GM18517 (cell line): ENCODE measurements at regions not wholly inside any gene's neighbourhood (a gene's known extent, or its start where the extent isn't known, plus 50 kb on each side); places are given as distances from the start of the nearest gene placed in this dataset.

Experiments
- ATAC-seq: cut with Tn5 transposase; IDR thresholded peaks from one replicate; pipeline ENCODE4 v1.9.1; 2021; ENCODE audit warnings: mild to moderate bottlenecking, moderate library complexity; ENCODE audit not compliant: unreplicated experiment

DNA sequence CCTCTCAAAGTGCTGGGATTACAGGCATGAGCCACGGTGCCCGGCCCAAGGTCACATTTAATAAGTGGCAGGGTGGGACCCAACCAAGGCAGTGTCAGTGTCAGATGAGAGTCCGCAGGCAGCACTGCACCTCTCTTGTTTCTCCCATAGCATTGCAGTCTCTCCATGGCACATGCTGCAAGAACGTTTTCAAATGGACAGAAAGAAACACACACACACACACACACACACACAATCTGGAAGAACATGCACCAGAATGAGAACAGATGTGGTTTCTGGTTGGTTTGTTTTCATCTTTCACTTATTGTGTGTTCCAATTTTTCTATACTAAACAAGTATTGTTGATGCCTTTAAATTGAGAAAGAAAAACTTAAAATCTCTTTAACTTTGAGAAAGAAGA is 126.5 kb downstream of the SYF2 start:
- ATAC-seq, result no peak

DNA sequence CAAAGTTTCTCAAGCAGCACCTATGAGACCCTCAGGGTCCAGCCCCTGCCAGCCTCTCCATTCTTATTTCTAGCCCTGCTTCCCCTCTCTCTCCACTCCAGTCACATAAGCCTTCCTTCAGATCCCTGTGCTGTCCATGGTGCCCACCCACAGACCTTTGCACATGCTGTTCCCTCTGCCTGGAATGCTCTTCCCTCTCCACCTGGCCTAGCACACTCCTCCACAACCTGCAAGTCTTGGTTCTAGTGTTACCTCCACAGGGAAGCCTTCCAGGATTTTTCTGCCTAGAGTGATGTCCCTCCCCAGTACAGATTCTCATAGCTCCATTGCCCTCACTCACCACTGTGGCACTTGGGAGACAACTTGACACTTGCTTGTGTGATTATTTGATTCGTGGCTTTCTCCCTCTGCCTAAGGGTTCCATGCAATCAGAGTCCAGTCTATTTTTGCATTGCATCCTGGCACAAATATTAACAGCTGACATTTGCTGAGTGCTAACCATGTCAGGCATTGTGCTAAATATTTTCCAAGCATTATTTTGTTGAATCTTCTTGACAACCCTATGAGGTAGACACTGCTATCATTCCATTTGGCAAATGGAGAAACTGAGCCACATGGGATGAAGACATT is 127.3 kb downstream of the SYF2 start:
- ATAC-seq, result no peak

DNA sequence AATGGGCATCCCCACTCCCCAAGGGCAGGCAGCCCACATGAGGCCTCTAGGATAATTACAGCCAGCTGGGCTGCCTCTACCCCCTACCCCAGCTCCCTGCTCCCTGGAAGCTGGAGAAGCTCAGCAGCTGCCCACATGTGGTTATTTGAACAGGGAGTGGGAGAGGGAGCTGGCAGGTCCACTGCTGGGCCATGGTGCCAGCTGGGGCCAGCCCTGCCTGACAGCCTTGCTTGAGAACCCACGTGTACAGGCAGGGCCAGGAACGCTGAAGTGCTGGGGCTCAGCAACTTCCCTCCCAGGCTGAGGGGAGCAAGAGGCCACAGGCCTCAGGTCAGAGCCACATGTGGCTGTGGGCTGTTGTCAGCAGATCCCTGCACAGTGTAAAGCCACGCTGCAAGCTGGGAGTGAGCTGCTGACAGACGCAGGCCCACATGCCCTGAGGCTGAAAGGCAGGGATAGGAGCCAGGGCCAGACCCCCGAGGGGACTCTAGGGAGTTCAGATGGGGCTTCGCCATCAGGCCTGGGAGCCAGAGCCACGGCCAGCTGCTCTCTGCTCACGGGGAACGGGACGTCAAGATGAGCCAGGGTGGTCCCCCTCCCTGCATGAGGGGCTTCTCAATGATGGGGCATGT is 129.0 kb downstream of the SYF2 start:
- ATAC-seq, result no peak

DNA sequence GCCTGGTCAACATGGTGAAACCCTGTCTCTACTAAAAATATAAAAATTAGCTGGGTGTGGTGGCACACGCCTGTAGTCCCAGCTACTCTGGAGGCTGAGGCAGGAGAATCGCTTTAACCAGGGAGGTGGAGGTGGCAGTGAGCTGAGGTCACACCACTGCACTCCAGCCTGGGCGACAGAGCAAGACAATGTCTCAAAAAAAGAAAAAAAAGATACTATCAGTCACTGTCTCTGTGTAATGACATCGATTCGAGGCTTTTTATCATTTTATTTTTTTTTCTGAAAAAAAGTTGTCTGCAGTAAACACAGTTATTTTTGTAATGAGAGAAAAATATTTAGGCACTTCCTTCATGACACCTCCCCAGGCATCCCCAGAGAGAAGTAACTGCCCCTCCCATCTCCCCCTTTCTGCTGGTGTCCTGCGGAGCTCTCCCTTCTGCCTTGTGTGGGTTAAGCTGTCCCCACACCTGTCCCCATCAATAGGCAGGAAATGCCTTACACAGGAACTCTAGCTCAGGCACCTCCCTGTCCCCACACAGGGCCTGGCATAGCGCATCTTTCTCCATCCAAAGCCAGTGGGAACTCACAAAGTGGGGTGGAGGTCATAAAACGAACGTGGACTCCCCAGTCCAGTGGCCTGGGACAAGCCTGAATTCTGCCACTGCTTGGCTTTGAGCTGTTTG is 132.0 kb downstream of the SYF2 start:
- ATAC-seq, result no peak

DNA sequence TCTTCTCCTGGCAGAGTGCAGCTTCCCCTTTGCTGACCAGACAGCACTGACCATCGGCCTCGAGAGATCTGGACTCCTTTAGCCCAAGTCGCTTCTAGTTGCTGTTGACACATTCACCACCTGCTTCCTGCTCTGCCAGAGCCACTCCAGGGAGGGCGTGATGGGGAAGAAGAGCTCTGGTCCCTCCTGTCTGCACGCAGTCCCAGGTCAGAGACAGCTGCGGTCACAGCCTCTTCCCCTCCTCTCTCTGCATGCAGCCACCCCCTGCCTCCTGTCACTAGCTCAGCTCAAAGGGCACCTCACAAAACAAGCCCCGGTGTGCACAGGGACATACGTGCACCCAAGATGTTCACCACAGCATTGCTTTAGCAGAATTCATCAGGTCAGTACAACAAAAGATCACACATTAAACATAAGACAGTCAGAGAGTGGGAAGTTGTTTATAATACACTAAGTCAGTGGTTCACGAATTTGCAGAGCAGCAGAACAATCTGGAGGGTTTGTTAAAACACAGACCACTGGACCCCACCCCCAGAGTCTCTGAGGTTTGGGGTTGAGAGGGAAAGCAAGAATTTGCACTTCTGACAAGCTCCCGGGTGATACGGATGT is 132.9 kb downstream of the SYF2 start:
- ATAC-seq, result no peak

DNA sequence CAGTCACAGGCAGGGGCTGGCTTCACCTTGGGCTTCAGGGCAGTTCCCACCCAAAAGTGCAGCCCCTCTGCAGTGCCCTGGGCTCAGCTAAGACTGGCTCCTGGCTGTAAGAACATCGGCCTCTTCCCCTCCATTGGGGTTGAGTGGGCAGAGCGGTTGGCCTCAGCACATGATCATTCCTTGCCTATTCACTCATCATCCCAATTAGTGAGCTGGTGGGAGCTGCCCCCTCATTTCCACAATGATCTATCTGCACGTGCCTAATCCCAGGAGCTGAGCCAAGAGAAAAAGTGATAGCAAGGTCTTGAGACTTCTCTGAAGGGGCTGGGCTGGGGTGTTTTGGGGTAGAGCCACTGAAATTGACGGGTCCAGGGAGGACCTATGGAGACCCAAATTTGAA is 133.6 kb downstream of the SYF2 start:
- ATAC-seq, result no peak

DNA sequence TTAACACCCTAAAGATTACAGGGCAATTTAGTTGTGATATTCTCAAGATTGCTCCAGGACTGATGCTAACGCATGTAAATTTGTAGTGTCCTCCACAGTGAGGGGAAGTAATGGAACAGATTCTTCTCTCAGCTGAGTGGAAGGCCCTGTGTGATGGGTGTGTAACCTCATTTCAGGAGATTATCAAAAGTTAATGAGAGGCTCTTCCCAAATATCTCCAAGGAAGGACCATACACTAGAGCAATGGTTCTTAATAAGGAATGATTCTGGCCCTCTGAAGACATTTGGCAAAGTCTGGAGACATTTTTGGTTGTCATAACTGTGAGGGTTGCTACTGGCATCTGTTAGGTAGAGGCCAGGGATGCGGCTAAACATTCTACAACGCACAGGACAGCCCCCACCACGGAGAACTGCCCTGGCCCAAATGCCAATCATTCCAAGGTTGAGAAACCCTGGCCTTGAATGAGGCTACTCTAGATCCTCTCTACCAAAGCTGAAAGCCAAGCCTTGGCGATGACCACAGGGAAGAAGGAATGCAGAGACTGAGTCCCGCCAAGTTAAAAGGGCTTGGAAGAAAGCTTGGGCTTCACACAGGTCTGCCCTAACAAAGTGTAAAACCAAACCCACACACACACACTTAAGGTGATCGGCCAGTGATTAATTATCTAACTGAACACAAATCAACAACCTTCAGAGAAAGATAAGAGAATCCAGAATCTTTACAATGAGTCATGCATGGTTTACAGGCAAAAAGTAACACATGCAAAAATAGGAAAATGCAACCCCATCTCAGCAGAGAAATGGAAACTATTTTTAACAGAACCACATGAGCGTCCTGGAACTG is 135.8 kb downstream of the SYF2 start:
- no peak for ATAC-seq

DNA sequence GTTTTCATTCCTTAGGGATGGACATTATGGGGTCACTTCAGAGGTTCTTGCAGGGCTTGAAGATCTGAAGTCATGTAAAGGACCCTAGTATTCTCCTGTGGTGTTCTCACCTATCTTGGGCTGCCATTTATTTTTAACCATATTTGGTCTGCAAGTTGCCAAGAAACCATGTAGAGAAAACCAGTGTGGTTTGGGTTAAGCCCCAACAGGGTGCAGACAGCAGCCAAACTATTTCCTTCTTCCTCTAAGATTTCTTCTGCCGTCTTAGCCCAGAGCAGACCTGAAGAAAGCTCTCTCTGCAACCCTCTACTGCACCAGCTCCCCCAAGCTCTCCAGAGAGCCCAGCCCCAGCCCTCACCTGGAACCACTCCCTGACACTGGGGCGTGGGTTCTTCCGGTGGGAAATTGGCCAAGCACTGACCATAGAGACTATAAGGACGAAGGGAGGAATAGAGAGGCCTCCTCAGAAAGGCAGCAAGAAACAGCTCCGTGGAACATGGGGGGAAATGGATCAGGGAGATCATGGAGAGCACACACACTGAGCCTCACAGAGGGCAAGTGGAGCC is 136.6 kb downstream of the SYF2 start:
- ATAC-seq, result no peak

DNA sequence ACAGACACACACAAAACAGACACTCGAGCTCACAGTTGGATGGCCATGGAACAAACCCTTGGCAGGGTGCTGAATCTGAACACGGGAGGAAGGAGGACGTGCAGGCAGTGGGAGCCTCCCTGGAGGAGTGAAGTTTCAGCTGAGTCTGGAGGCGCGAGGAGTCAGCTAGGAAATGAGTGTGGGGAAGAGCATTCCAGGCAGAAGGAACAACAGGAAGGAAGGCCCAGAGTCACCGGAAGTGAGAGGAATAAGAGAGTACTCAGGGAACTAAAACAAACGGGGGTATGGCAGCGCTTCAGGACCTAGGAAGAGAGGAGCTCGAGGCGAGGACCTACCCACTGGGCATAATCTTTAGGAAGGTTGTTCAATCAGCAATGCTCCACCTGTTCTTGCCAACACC is 137.3 kb downstream of the SYF2 start:
- ATAC-seq, result no peak

DNA sequence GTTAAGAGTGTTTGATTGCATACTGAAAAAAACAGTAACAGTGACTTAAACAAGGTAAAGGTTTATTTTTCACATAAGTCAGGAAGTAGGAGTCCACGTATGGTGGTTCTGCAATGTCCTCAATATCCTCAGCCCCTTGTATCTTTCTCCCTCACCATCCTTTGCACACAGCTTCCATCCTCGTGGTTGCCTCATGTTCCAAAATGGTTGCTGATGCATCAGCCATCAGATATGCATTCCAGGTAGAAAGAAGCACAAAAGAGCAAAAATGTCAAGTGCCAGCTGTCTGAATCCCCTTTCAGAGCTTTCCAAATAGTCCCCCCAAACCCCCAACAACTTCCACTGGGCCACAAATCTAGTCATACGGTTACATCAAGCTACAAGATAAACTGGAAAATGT is 138.1 kb downstream of the SYF2 start:
- ATAC-seq, result no peak

DNA sequence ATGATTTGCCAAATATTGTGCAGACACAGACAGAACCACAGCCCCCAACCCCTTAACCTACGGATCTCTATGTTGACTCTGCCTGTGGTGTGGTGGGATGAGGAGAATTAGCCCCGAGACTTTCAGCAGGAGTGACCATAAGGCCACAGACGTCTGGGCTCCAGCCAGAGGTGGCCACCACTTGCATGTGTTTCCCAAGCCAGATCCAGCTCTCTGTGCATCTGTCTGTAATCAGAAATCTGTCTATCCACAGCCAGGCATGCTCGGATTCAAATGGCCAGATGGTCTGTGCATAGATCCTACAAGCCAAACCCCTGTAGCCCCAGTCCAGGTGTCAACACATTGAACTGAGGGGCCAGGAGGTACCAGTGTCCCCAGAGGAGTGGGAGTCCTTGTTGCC is 140.6 kb downstream of the SYF2 start:
- ATAC-seq, result no peak

DNA sequence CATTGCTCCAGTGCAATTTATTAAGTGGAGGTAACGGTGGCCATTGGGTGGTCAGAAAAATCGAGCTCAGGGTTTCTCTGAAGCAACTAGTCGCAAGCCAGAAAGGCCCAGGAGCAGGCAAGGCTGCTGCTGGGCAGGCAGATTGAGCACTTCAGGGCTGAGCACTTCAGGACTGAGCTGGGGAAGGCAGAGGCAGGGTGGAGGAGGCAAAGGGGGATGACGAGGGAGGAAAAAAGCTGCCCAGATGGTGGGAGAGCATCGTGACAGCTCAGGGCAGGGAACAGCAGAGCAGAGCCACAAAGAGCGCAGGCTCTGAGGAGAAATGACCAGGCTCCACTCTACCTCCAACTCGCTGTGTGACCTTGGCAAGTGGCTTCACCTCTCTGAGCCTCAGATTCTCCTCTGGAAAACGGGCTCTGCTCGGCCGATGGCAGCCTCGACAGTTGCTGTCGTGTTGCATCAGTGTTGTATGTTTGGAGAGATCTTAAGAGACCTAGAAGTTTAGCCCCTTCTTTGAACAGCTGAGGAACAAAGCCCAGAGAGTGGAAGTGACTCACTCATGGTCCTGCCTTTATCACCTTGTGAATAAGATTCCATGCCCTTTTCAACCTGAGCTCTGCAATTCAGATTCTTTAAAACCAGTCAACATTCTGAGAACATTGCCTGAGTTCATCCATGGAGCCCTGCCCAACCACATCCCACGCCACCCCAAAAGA is 141.4 kb downstream of the SYF2 start:
- ATAC-seq, result no peak

DNA sequence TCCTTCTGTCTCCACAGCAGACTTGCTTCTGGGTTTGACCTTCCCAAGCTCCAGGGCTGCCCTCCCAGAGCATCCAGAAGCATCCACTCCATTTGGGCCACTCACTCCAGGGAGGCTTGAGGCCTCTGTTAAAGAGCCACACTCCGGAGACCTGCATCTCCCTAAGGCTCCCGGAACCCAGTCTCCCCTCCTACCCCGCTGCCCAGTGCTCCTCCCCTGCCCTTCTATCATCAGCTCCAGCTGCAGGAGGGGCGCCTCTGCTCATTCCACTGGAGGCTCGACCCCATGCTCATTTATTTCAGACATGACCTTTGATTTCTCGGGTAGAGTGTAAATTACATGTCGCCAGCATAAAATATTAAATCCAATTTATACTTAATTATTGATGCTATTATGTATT is 142.5 kb downstream of the SYF2 start:
- no peak for ATAC-seq

DNA sequence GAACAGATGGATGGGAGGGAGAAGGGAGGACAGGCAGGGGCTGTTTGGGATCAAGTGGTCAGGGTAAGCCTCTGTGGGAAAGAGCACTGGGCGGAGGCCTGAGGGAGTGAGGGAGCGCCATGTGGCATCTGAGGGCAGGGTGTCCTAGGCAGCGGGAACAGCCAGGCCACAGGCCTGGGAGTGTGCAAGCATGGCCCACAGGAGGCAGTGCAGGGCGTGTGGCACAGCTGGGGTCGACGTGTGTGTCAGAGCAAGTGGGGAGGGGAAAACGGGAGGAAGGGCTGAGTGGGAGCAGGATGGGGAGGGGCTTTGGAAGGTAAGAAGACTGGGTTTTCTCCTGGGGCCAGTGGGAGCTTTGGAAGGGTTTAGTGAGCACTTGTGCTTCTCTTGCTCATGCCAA is 143.4 kb downstream of the SYF2 start:
- no peak for ATAC-seq

DNA sequence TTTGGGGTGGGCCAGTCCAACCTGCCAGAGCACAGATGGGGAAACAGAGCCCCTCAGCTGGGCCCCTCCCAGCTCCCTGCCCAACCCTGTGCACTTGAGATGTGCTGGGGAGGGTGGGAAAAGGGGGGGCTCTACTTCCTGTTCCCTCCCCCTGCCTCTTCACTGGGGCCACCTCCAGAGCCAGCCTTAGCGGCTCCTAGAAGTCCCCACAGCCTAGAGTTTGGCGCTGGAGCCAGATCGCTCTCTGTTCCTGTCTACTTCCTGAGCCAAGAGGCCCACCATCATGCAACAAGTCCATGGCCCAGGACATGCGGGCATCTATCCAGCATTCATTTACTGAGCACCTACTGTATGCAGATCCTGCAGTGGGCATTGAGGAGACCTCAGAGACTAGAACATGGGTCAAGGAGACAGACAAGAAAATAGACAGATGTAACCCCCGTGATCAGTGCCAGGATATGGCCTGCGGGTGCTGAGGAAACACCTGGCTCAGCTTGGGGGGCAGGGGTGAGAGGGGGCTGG is 144.1 kb downstream of the SYF2 start:
- ATAC-seq, result no peak

DNA sequence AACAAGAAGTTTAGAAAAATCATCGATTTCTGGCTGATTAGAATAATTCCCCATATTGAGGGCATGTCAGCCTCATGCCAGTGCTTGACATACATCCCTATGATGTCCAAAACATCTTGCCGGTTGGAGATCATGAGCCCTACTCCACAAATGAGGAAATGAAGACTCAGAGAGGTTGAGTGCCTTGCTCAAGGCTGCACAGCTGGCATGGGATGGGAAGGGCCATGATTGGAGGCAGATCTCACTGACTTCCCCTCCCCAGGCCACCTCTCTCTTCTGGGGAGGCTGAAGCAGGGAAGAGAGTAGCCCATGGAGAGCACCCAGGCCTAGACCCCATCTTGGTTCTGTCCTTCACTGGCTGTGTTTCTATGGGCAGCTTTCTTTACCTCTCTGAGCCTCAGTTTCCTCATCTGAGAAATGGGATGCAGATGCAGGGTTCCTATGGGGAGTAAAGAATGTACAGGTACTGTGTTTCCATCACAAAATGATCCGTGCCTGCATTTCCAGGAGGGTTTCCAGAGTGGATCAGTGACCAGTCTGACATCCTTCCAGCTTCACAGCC is 145.7 kb downstream of the SYF2 start:
- ATAC-seq, result no peak

DNA sequence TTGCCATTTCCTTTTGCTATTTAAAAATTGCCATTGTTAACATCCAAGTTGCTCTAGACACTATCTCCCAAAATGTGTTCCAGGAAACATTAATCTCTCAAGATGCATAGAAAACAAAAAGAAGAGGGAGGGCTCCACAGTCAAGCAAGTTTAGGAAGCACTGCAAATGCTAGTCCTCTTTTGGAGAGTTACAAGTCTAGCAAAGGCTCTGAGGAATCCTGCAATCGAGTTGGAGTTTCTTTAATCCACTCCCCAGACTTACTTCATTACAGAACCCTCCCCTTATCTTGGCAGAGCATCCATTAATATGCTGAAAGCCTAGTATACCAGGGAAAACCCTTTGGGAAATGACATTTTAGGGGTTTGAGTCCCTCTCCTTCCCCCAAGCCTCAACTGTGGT is 147.9 kb downstream of the SYF2 start:
- no peak for ATAC-seq

DNA sequence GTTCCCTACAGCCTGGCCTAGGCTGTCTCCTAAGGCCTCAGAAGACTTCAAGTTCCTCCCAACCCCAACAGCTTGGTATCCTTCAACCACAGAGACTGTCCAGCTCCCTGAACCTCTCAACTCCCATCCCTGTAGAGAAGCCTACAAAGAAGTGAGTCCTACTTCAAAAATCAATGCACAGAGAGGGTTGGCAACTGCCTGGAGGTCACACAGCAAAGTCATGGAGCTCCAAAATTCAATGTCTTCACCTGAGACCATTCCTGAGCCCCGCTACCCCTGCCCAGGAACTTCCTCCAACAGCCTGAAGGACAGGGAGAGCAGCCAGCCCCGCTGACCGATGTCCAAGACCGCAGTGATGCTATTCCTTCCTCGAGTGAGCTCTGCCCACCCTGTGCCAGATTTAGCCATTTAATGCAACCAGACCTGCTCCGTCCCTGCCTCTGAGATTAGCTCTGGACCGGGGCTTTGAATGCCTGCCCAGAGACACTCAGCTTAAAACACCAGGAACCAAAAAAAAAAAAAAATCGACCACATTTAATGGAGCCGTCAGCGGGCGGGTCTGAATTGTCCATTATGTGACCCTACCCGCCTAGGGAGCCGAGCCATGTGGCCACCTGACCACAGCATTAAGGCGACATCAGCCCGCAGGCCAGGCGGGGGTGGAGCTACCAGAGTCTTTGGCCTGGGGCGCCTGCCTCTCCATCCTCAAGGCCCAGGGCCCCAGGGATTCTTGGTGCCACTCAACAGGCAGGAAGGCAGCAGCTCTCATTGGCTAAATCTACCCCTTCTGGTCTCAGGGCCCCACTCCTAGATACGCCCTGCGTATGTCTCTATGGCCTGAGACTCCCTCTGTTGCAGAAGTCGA is 148.6 kb downstream of the SYF2 start:
- ATAC-seq, result no peak

DNA sequence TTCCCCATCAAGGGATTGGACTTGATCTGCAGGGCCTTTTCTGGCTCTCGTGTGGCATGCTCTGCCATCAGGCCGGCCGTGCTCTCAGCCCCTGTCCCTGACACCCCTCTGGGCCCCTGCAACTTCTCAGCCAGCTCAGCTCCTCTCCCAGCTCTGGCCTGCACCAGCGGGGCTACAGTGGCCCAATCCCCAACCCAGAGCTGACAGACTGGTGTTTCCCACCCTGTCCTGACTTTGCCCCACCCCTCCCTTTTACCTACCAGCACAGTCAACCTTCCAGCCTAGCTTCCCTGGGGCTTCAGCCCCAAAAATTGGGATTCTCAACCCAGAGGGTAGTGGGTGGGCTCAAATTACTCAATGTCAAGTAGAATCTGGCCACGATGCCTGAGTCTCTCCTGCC is 149.3 kb downstream of the SYF2 start:
- no peak for ATAC-seq
